ENCODE measurements at regions not wholly inside any gene's neighbourhood (a gene's known extent, or its start where the extent isn't known, plus 50 kb on each side); places are given as distances from the start of the nearest gene placed in this dataset.

DNA sequence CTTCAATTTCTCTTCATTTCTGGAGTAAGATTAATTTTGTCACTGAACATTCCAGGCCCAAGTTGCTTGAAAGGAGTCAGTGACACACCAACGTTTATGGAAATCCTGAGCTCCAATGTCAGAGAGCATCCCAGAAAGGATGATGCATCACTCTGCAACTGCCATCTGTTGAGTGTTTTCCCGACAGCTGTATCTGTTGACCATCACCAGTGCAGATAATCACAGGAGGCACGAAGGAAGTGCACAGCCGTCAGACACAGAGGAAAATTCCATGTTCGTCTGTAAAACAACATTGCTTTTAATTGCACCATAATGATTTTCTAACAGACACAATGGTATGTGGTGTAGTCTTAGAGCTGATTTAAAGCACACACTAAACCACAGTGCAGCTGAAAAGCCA, 376.7 kb upstream of the ADGRL2 start:
- Histone ChIP-seq H3K4me1 (ENCODE audit: control insufficient read depth, insufficient read depth, low read length) (no peaks in the 10 kb centered on the region), H3K27ac (ENCODE audit: insufficient read depth, low read depth, low read length, poor library complexity, severe bottlenecking) (no peak overlapping the region), H3K4me3 (ENCODE audit: insufficient read depth, low read depth, low read length) (no peak overlapping the region), H3K36me3 (ENCODE audit: control insufficient read depth, insufficient read depth, low read length) (no peaks in the 10 kb centered on the region), H3K9me3 (ENCODE audit: control insufficient read depth, low read length) (no peaks in the 10 kb centered on the region), H3K27me3 (ENCODE audit: control insufficient read depth, insufficient read depth, low read length, poor library complexity, severe bottlenecking) (no peaks in the 10 kb centered on the region)
- WGBS, 2 experiments = 84 to 87% methylated on average over 5 of the region's 5 CpGs

DNA sequence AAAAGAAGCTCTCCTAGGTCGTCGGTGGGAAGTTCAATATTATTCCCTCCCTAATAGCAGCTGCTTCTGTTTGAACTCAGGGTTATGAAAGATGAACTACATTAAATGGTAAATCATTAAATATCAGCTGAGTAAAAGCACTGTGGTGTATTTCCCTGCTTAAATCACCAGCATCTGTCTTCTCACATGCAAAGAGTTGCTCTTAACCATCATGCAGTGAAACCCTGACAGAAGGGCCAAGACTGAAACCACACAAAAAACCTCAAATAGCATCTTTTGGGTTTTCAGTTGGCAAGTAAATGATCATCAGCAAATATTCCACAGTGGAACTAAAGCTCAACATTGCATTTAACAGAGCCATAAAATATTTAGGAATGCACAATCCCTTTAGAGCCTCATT, 380.0 kb upstream of the ADGRL2 start:
- Histone ChIP-seq H3K36me3 (ENCODE audit: control insufficient read depth, insufficient read depth, low read length) (no peaks in the 10 kb centered on the region), H3K9me3 (ENCODE audit: control insufficient read depth, low read length) (no peaks in the 10 kb centered on the region), H3K27me3 (ENCODE audit: control insufficient read depth, insufficient read depth, low read length, poor library complexity, severe bottlenecking) (no peaks in the 10 kb centered on the region), H3K4me1 (ENCODE audit: control insufficient read depth, insufficient read depth, low read length) (no peaks in the 10 kb centered on the region), H3K27ac (ENCODE audit: insufficient read depth, low read depth, low read length, poor library complexity, severe bottlenecking) (no peak overlapping the region), H3K4me3 (ENCODE audit: insufficient read depth, low read depth, low read length) (no peak overlapping the region)
- 94% methylated on average over 2 of the region's 2 CpGs; no CpG with 5 or more reads in 1 of the 2 experiments for WGBS, 2 experiments

DNA sequence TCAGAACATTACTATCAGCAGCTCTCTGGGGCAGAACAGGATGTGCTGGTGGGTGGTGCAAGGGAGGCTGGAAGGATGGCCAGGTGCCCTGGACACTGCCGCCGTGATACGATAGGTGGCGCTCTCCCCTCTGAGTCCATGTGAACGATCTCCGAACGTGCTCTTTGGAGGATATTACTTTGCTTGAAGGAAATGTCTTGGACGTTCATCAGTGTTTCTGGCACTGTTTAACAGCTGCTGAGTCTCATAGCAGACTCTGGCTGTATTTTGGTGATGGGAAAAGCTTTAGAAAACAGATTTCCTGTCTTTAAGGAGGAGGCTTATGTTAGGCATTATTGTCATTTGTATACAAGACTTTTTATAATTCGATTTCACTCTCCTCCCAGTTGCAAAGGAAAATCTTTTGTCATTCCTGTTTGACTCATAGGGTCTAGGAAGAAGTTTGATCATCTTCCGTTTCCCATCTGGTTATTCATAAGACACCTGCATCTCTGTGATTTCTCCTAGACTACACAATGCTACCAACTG, 386.2 kb upstream of the ADGRL2 start:
- Histone ChIP-seq H3K36me3 (ENCODE audit: control insufficient read depth, insufficient read depth, low read length) (no peaks in the 10 kb centered on the region), H3K27ac (ENCODE audit: insufficient read depth, low read depth, low read length, poor library complexity, severe bottlenecking) (no peak overlapping the region), H3K4me3 (ENCODE audit: insufficient read depth, low read depth, low read length) (no peak overlapping the region), H3K9me3 (ENCODE audit: control insufficient read depth, low read length) (no peaks in the 10 kb centered on the region), H3K27me3 (ENCODE audit: control insufficient read depth, insufficient read depth, low read length, poor library complexity, severe bottlenecking) (no peaks in the 10 kb centered on the region), H3K4me1 (ENCODE audit: control insufficient read depth, insufficient read depth, low read length) (peaks cover 2% of the 10 kb centered on the region)
- WGBS, 2 experiments = 20 to 22% methylated on average over 10 of the region's 10 CpGs

DNA sequence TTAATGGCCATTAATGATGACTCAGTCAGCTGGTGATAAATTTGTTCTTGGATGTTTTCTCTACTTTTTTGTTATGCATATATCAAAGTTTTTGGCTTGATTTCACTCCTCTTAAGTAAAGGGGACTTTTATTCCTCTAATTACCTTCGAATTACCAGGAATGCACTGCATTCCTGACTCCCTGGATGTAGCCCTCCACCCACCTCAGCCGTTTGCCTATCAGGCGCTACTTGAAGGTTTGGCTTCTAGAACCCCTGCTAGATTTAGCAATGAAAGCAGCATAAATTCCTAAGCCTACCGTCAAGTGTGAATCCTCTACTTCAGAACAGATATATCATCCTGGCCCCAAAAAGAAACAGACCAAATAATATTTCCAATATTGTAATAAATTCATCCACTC, 387.8 kb upstream of the ADGRL2 start:
- no peak overlapping the region for H3K27ac ChIP-seq (ENCODE audit: insufficient read depth, low read depth, low read length, poor library complexity, severe bottlenecking)
- H3K36me3 ChIP-seq (ENCODE audit: control insufficient read depth, insufficient read depth, low read length) = no peaks in the 10 kb centered on the region
- H3K9me3 ChIP-seq (ENCODE audit: control insufficient read depth, low read length) = no peaks in the 10 kb centered on the region
- 41 to 49% methylated on average over 4 of the region's 4 CpGs for WGBS, 2 experiments
- H3K4me1 ChIP-seq (ENCODE audit: control insufficient read depth, insufficient read depth, low read length) = peaks cover 2% of the 10 kb centered on the region
- H3K27me3 ChIP-seq (ENCODE audit: control insufficient read depth, insufficient read depth, low read length, poor library complexity, severe bottlenecking) = no peaks in the 10 kb centered on the region
- H3K4me3 ChIP-seq (ENCODE audit: insufficient read depth, low read depth, low read length) = no peak overlapping the region

DNA sequence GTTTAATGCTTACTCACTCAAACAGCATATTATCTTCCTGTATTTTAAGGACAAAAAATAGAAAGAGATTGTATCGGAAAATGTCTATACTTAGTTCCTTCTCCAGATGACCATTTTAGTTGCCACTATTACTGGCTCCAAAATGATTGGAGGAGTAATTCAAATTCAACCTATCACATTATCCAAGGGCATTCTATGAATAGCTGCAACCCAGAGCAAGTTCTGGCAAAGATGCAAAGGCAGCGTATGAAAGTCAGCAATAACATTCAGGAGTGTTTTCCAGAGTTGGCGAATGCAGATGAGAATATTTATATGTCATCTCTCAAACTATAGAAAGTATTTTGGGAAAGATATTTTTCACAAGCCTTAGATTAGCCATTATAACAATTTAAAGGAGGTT, 389.8 kb upstream of the ADGRL2 start:
- Histone ChIP-seq H3K27ac (ENCODE audit: insufficient read depth, low read depth, low read length, poor library complexity, severe bottlenecking) (no peak overlapping the region), H3K4me1 (ENCODE audit: control insufficient read depth, insufficient read depth, low read length) (peaks cover 8% of the 10 kb centered on the region), H3K27me3 (ENCODE audit: control insufficient read depth, insufficient read depth, low read length, poor library complexity, severe bottlenecking) (no peaks in the 10 kb centered on the region), H3K4me3 (ENCODE audit: insufficient read depth, low read depth, low read length) (no peak overlapping the region), H3K9me3 (ENCODE audit: control insufficient read depth, low read length) (no peaks in the 10 kb centered on the region), H3K36me3 (ENCODE audit: control insufficient read depth, insufficient read depth, low read length) (no peaks in the 10 kb centered on the region)
- 89 to 100% methylated on average over 1 to 3 of the region's 3 CpGs for WGBS, 2 experiments

DNA sequence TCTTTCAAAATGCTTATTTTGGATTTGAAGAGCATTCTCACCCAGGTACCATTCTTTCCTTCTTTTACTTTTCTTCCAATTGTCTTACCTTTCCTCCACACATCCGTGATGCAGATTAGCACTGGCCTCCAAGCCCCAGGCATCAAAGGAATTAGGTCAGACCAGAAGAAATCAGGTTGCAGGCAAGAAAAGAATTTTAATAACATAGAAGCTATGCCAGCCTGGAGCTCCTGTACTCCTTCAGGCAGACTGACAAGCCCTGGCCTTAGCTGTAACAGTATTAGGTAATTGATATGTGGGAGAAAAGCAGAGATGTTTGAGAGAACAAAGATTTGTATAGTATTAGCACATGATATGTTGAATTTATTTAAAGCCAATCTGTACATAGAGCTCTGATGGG, 390.4 kb upstream of the ADGRL2 start:
- H3K27ac ChIP-seq (ENCODE audit: insufficient read depth, low read depth, low read length, poor library complexity, severe bottlenecking) = no peak overlapping the region
- H3K4me3 ChIP-seq (ENCODE audit: insufficient read depth, low read depth, low read length) = no peak overlapping the region
- H3K9me3 ChIP-seq (ENCODE audit: control insufficient read depth, low read length) = no peaks in the 10 kb centered on the region
- no peaks in the 10 kb centered on the region for H3K27me3 ChIP-seq (ENCODE audit: control insufficient read depth, insufficient read depth, low read length, poor library complexity, severe bottlenecking)
- H3K36me3 ChIP-seq (ENCODE audit: control insufficient read depth, insufficient read depth, low read length) = no peaks in the 10 kb centered on the region
- WGBS, 2 experiments = 13 to 38% methylated on average over 1 of the region's 1 CpG
- H3K4me1 ChIP-seq (ENCODE audit: control insufficient read depth, insufficient read depth, low read length) = peaks cover 8% of the 10 kb centered on the region

DNA sequence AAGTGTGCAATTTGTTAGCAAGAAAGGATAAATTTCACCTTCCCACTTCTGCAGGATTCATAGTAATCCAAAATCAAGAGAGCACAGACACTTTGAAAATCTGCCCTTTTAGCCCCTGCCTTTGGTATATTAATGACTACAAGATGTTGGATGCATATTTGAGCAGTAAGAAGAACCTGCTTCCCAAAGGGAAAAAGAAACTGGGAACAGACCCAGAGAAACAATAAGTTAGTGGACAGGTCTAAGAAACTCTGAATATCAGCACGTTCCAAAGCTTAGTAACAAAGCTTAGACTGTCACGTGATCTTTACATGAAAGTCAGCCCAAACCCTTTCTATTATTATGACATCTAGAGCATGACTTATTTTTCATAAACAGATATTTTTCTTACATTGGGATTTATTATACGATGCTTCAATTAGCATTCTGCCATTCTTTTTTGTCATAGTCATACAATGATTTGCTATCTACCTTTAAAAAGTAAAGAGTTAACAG, 390.9 kb upstream of the ADGRL2 start:
- no peak overlapping the region for H3K27ac ChIP-seq (ENCODE audit: insufficient read depth, low read depth, low read length, poor library complexity, severe bottlenecking)
- no peaks in the 10 kb centered on the region for H3K9me3 ChIP-seq (ENCODE audit: control insufficient read depth, low read length)
- no peak overlapping the region for H3K4me3 ChIP-seq (ENCODE audit: insufficient read depth, low read depth, low read length)
- 86 to 91% methylated on average over 2 to 3 of the region's 3 CpGs for WGBS, 2 experiments
- H3K4me1 ChIP-seq (ENCODE audit: control insufficient read depth, insufficient read depth, low read length) = peaks cover 8% of the 10 kb centered on the region
- no peaks in the 10 kb centered on the region for H3K27me3 ChIP-seq (ENCODE audit: control insufficient read depth, insufficient read depth, low read length, poor library complexity, severe bottlenecking)
- no peaks in the 10 kb centered on the region for H3K36me3 ChIP-seq (ENCODE audit: control insufficient read depth, insufficient read depth, low read length)

DNA sequence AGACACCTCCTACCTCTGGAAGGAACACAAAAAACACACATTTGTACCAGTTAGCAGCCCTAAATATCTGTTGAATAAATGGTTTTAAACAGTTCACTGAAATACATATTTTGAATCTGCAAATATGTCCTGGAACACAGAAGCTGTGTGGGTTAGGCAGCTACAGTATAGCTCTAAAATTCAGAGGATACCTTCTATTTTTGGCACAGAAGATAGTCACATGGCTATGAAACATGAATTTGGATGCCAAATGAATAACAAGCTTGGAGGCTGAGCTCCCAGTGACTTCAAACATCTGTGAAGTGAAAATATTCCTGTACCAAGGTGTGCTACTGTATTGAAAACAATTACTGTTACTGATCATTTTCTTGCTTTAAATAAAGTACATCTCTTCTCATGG, 391.5 kb upstream of the ADGRL2 start:
- Histone ChIP-seq H3K4me3 (ENCODE audit: insufficient read depth, low read depth, low read length) (no peak overlapping the region), H3K9me3 (ENCODE audit: control insufficient read depth, low read length) (no peaks in the 10 kb centered on the region), H3K27ac (ENCODE audit: insufficient read depth, low read depth, low read length, poor library complexity, severe bottlenecking) (no peak overlapping the region), H3K4me1 (ENCODE audit: control insufficient read depth, insufficient read depth, low read length) (peaks cover 8% of the 10 kb centered on the region), H3K36me3 (ENCODE audit: control insufficient read depth, insufficient read depth, low read length) (no peaks in the 10 kb centered on the region), H3K27me3 (ENCODE audit: control insufficient read depth, insufficient read depth, low read length, poor library complexity, severe bottlenecking) (no peaks in the 10 kb centered on the region)

DNA sequence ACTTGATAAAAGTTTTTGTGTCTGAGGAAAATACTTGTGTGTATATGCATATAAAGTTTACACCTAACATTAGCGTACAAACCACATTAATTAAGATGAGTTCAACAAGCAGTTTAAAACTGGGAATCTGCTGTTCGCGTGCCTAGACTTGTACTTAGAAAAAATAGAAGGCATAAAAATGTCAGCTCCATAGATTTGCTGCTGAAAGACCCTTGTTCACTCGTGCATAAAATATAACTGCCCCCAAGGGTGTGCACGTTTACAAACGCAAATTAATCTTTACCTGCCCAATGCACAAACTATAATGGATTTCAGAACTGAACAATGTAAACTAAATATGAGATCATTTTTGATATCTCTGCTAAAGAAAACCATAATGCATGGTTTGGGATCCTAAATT, 392.3 kb upstream of the ADGRL2 start:
- H3K4me1 ChIP-seq (ENCODE audit: control insufficient read depth, insufficient read depth, low read length) = peaks cover 8% of the 10 kb centered on the region
- no peaks in the 10 kb centered on the region for H3K27me3 ChIP-seq (ENCODE audit: control insufficient read depth, insufficient read depth, low read length, poor library complexity, severe bottlenecking)
- no peaks in the 10 kb centered on the region for H3K36me3 ChIP-seq (ENCODE audit: control insufficient read depth, insufficient read depth, low read length)
- no peak overlapping the region for H3K4me3 ChIP-seq (ENCODE audit: insufficient read depth, low read depth, low read length)
- WGBS, 2 experiments = 85 to 95% methylated on average over 6 of the region's 6 CpGs
- no peaks in the 10 kb centered on the region for H3K9me3 ChIP-seq (ENCODE audit: control insufficient read depth, low read length)
- H3K27ac ChIP-seq (ENCODE audit: insufficient read depth, low read depth, low read length, poor library complexity, severe bottlenecking) = no peak overlapping the region

DNA sequence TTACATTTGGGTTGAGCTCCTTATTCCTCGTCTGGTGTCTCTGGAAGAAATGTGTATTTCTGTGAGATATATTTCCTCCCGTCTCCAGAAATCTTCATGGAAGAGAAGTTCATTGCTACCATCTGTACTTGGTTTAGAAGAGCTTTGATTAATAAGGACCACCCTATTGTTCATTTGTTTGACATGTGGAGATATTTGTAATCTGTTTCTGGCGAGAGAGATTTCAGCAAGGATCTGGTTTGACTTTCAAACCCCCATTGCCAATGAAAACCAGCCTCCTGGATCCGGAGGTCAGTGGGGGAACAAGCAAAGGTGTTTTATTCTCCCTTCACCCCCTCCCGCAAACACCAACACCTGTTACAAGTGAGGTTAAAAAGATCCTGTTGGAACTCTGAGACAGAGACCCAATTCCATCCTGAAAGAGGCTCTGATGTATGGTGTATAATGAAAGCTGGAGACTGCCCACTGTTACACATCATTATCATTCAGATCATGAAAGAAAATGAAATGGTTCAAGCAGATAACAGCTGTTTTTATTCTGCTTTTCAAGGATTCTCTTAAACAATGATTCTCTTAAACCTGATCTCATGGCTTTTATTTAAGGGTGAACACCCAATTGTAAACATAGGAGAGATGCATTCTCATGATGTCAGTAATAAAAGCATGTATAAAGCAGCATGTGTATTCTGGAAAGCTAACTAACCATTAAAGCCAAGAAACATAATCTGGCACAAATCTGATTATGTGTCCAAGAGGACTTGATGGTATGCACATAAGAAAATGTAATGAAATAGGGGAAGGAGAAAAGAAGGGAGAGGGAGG, 393.5 kb upstream of the ADGRL2 start:
- H3K4me3 ChIP-seq (ENCODE audit: insufficient read depth, low read depth, low read length) = no peak overlapping the region
- H3K4me1 ChIP-seq (ENCODE audit: control insufficient read depth, insufficient read depth, low read length) = peaks cover 6% of the 10 kb centered on the region
- WGBS, 2 experiments = 82 to 91% methylated on average over 4 to 5 of the region's 5 CpGs
- no peaks in the 10 kb centered on the region for H3K36me3 ChIP-seq (ENCODE audit: control insufficient read depth, insufficient read depth, low read length)
- H3K27me3 ChIP-seq (ENCODE audit: control insufficient read depth, insufficient read depth, low read length, poor library complexity, severe bottlenecking) = no peaks in the 10 kb centered on the region
- H3K9me3 ChIP-seq (ENCODE audit: control insufficient read depth, low read length) = no peaks in the 10 kb centered on the region
- no peak overlapping the region for H3K27ac ChIP-seq (ENCODE audit: insufficient read depth, low read depth, low read length, poor library complexity, severe bottlenecking)
